GM20000 (cell line): ENCODE measurements at regions not wholly inside any gene's neighbourhood (a gene's known extent, or its start where the extent isn't known, plus 50 kb on each side); places are given as distances from the start of the nearest gene placed in this dataset.

Experiments
- DNase-seq: peaks from one replicate; pipeline ENCODE4 v3.0.0; 2012; ENCODE audit warnings: low spot score
- CTCF ChIP-seq: IDR thresholded peaks from 2 replicates; pipeline ENCODE4 v1.5.1; 2012; ENCODE audit warnings: mild to moderate bottlenecking, control low read depth; ENCODE audit errors: extremely low read depth, missing control alignments

- no peak for DNase-seq
- TF ChIP-seq CTCF: no peak
Observed at GRCh38 chr12:76690921-76691700, 72.8 kb upstream of the ZDHHC17 start.

GRCh38 chr12:76692846-76693245 is 71.1 kb upstream of the ZDHHC17 start:
- DNase-seq: no peak
- TF ChIP-seq CTCF: no peak

- no peak for TF ChIP-seq CTCF
- no peak for DNase-seq
Observed at GRCh38 chr12:76694369-76694768, 69.5 kb upstream of the ZDHHC17 start.

- no peak for TF ChIP-seq CTCF
Observed at GRCh38 chr12:76696186-76696585, 67.7 kb upstream of the ZDHHC17 start.

GRCh38 chr12:76697849-76698248 is 66.1 kb upstream of the ZDHHC17 start:
- no peak for DNase-seq
- TF ChIP-seq CTCF: no peak

More at GRCh38 chr12:76696186-76696585, 67.7 kb upstream of the ZDHHC17 start:
- DNase-seq: no peak

GRCh38 chr12:76698316-76698715 is 65.6 kb upstream of the ZDHHC17 start:
- TF ChIP-seq CTCF: no peak
- no peak for DNase-seq

GRCh38 chr12:76698966-76699365 is 64.9 kb upstream of the ZDHHC17 start:
- no peak for TF ChIP-seq CTCF
- no peak for DNase-seq
